ENCODE measurements at regions not wholly inside any gene's neighbourhood (a gene's known extent, or its start where the extent isn't known, plus 50 kb on each side); places are given as distances from the start of the nearest gene placed in this dataset.
A peak's percentile ranks its signal among the peaks of the same experiment; 100 is the strongest.

- no peak overlapping the region for H3K27ac ChIP-seq
- DNase-seq (no peak), ATAC-seq (ENCODE audit: low FRiP score in 2 of 2) (no peak)
- H3K4me1 ChIP-seq: no peaks in the 10 kb centered on the region
- H3K27me3 ChIP-seq: no peaks in the 10 kb centered on the region
- no peaks in the 10 kb centered on the region for H3K9me3 ChIP-seq
- H3K4me3 ChIP-seq: no peak overlapping the region
- TF ChIP-seq CTCF (IDR thresholded peaks at IDR 0.05) (no peak), POLR2A (IDR thresholded peaks at IDR 0.05) (no peak), EP300 (IDR thresholded peaks at IDR 0.05) (no peak), POLR2AphosphoS5 (IDR thresholded peaks at IDR 0.05) (no peak)
- H3K36me3 ChIP-seq: no peaks in the 10 kb centered on the region
Observed at GRCh38 chr18:34128436-34128835, 96.3 kb downstream of the NOL4 start.

GRCh38 chr18:34126121-34126520 is 98.6 kb downstream of the NOL4 start:
- H3K9me3 ChIP-seq: no peaks in the 10 kb centered on the region
- WGBS, 2 donors: 78 to 80% methylated on average over 3 of the region's 3 CpGs
- no peaks in the 10 kb centered on the region for H3K27me3 ChIP-seq
- ATAC-seq (ENCODE audit: low FRiP score in 2 of 2) (no peak), DNase-seq (no peak)
- H3K36me3 ChIP-seq: no peaks in the 10 kb centered on the region
- no peak overlapping the region for H3K27ac ChIP-seq
- TF ChIP-seq EP300 (IDR thresholded peaks at IDR 0.05): no peak
- no peak for TF ChIP-seq POLR2A (IDR thresholded peaks at IDR 0.05)
- TF ChIP-seq POLR2AphosphoS5 (IDR thresholded peaks at IDR 0.05): no peak
- no peak for TF ChIP-seq CTCF (IDR thresholded peaks at IDR 0.05)
- H3K4me1 ChIP-seq: peaks cover 0 to 7% (median 0%) of the 10 kb centered on the region in 4 donors
- H3K4me3 ChIP-seq: no peak overlapping the region

- WGBS, 2 donors: 30 to 37% methylated on average over 4 of the region's 4 CpGs
- Histone ChIP-seq H3K36me3 (no peaks in the 10 kb centered on the region), H3K4me1 (peaks cover 0 to 7% (median 0%) of the 10 kb centered on the region in 4 donors), H3K27me3 (no peaks in the 10 kb centered on the region), H3K4me3 (no peak overlapping the region), H3K9me3 (no peaks in the 10 kb centered on the region), H3K27ac (no peak overlapping the region)
- ATAC-seq (ENCODE audit: low FRiP score in 2 of 2) (peak in 1 of 2 donors; percentile 79), DNase-seq (no peak)
- no peak for TF ChIP-seq POLR2AphosphoS5 (IDR thresholded peaks at IDR 0.05)
- TF ChIP-seq CTCF (IDR thresholded peaks at IDR 0.05): peak in 5 of 6 experiments; percentile 48 to 64 (median 61)
Observed at GRCh38 chr18:34122724-34123334, 101.9 kb downstream of the NOL4 start.

GRCh38 chr18:34121200-34121721 is 103.5 kb downstream of the NOL4 start:
- TF ChIP-seq CTCF (IDR thresholded peaks at IDR 0.05): no peak
- no peak for TF ChIP-seq POLR2A (IDR thresholded peaks at IDR 0.05)
- no peak for TF ChIP-seq EP300 (IDR thresholded peaks at IDR 0.05)
- no peak for TF ChIP-seq POLR2AphosphoS5 (IDR thresholded peaks at IDR 0.05)
- no peaks in the 10 kb centered on the region for H3K9me3 ChIP-seq
- H3K36me3 ChIP-seq: no peaks in the 10 kb centered on the region
- H3K27ac ChIP-seq: peak overlapping the region in 1 of 4 donors; percentile 9
- H3K4me3 ChIP-seq: no peak overlapping the region
- DNase-seq (no peak), ATAC-seq (ENCODE audit: low FRiP score in 2 of 2) (peak; percentile 31 to 93)
- WGBS, 2 donors: 37 to 67% methylated on average over 4 of the region's 4 CpGs
- H3K27me3 ChIP-seq: no peaks in the 10 kb centered on the region
- H3K4me1 ChIP-seq: peaks cover 0 to 7% (median 0%) of the 10 kb centered on the region in 4 donors

GRCh38 chr18:34120294-34120693 is 104.4 kb downstream of the NOL4 start:
- ATAC-seq (ENCODE audit: low FRiP score in 2 of 2): no peak
- peaks cover 0 to 7% (median 0%) of the 10 kb centered on the region in 4 donors for H3K4me1 ChIP-seq
- TF ChIP-seq EP300 (IDR thresholded peaks at IDR 0.05): no peak
- TF ChIP-seq CTCF (IDR thresholded peaks at IDR 0.05): no peak
- no peak for TF ChIP-seq POLR2AphosphoS5 (IDR thresholded peaks at IDR 0.05)
- TF ChIP-seq POLR2A (IDR thresholded peaks at IDR 0.05): no peak
- 70 to 78% methylated on average over 1 of the region's 1 CpG for WGBS, 2 donors
- no peaks in the 10 kb centered on the region for H3K27me3 ChIP-seq
- no peaks in the 10 kb centered on the region for H3K36me3 ChIP-seq
- no peaks in the 10 kb centered on the region for H3K9me3 ChIP-seq
- H3K4me3 ChIP-seq: no peak overlapping the region
- no peak overlapping the region for H3K27ac ChIP-seq
- no peak for DNase-seq

All from upper lobe of left lung (tissue), 6 donors.